WTC11 (cell line): ENCODE measurements at regions not wholly inside any gene's neighbourhood (a gene's known extent, or its start where the extent isn't known, plus 50 kb on each side); places are given as distances from the start of the nearest gene placed in this dataset.

Experiments used
- ATAC-seq: fragments of 200-7000 bp; cut with Tn5 transposase; 2 replicates; pipeline ENCODE4 v1.10.0; 2021; ENCODE audit warnings: mild to moderate bottlenecking, moderate library complexity
- CTCF ChIA-PET: fragments of 300-600 bp; sonication (Branson Sonifier 250); formaldehyde crosslinking; loops from one replicate; lab custom pipeline; 2021; ENCODE audit warnings: antibody characterized with exemption; lab: Charles Lee
- POLR2A ChIA-PET: fragments of 350-600 bp; sonication (Branson Sonifier 250); formaldehyde crosslinking; loops from one replicate; lab custom pipeline; 2021; ENCODE audit warnings: antibody characterized with exemption; lab: Charles Lee
- DNase-seq: peaks from one replicate; pipeline ENCODE4 v3.0.0; 2021; ENCODE audit warnings: low spot score
- H3K27ac Mint-ChIP-seq: 2 replicates; pipeline ENCODE4 v1.8.0; 2021; ENCODE audit warnings: mixed read lengths
- H3K27me3 Mint-ChIP-seq: 2 replicates; pipeline ENCODE4 v1.8.0; 2021; ENCODE audit warnings: low read depth, mild to moderate bottlenecking, moderate library complexity, mixed read lengths
- H3K36me3 Mint-ChIP-seq: 2 replicates; pipeline ENCODE4 v1.8.0; 2021; ENCODE audit warnings: mixed read lengths
- H3K4me1 Mint-ChIP-seq: 2 replicates; pipeline ENCODE4 v1.8.0; 2022; ENCODE audit warnings: mixed read lengths
- H3K4me3 Mint-ChIP-seq: 2 replicates; pipeline ENCODE4 v1.8.0; 2021; ENCODE audit warnings: mild to moderate bottlenecking, moderate library complexity, mixed read lengths
- H3K9me3 Mint-ChIP-seq: 2 replicates; pipeline ENCODE4 v1.8.0; 2021; ENCODE audit warnings: mixed read lengths
- CBFB ChIP-seq: sonication (generic); formaldehyde crosslinking; IDR thresholded peaks from 2 replicates; pipeline ENCODE4 v1.8.1; 2022; ENCODE audit warnings: mild to moderate bottlenecking, low read depth, missing genetic modification reagents
- CREB1 ChIP-seq: sonication (generic); formaldehyde crosslinking; IDR thresholded peaks from 2 replicates; pipeline ENCODE4 v1.8.0; 2023; ENCODE audit warnings: mild to moderate bottlenecking, missing genetic modification reagents
- EMX1 ChIP-seq: fragments of 250-450 bp; sonication (Bioruptor Pico); IDR thresholded peaks from 2 replicates; pipeline ENCODE4 v1.8.0; 2021; ENCODE audit warnings: mild to moderate bottlenecking
- GRHL2 ChIP-seq: fragments of 250-450 bp; sonication (Bioruptor Pico); IDR thresholded peaks from 2 replicates; pipeline ENCODE4 v1.8.0; 2022; ENCODE audit warnings: mild to moderate bottlenecking, moderate library complexity; ENCODE audit not compliant: insufficient replicate concordance, severe bottlenecking
- GTF2I ChIP-seq: fragments of 250-450 bp; sonication (Bioruptor Pico); conservative IDR thresholded peaks from 2 replicates; pipeline ENCODE4 v1.4.0; 2021; ENCODE audit warnings: mild to moderate bottlenecking
- MXD4 ChIP-seq: fragments of 250-450 bp; sonication (Bioruptor Pico); IDR thresholded peaks from 2 replicates; pipeline ENCODE4 v1.8.0; 2021; ENCODE audit warnings: mild to moderate bottlenecking, moderate library complexity, borderline replicate concordance
- MYBL2 ChIP-seq: sonication (generic); formaldehyde crosslinking; IDR thresholded peaks from 2 replicates; pipeline ENCODE4 v1.8.1; 2023; ENCODE audit warnings: mild to moderate bottlenecking, moderate library complexity, missing genetic modification reagents
- NFYB ChIP-seq: sonication (generic); formaldehyde crosslinking; conservative IDR thresholded peaks from 2 replicates; pipeline ENCODE4 v1.8.0; 2022; ENCODE audit warnings: low read depth, missing genetic modification reagents
- NR3C1 ChIP-seq: sonication (generic); formaldehyde crosslinking; conservative IDR thresholded peaks from 2 replicates; pipeline ENCODE4 v1.8.1; 2023; ENCODE audit warnings: low read depth, mild to moderate bottlenecking, missing genetic modification reagents
- RELA ChIP-seq: sonication (generic); formaldehyde crosslinking; IDR thresholded peaks from 2 replicates; pipeline ENCODE4 v1.8.1; 2022; ENCODE audit warnings: missing genetic modification reagents, mild to moderate bottlenecking, borderline replicate concordance
- ZBTB21 ChIP-seq: sonication (generic); formaldehyde crosslinking; IDR thresholded peaks from 2 replicates; pipeline ENCODE4 v1.8.1; 2023; ENCODE audit warnings: mild to moderate bottlenecking, missing genetic modification reagents, borderline replicate concordance
- ZNF138 ChIP-seq: sonication (generic); formaldehyde crosslinking; conservative IDR thresholded peaks from 2 replicates; pipeline ENCODE4 v1.8.1; 2022; ENCODE audit warnings: mild to moderate bottlenecking, moderate library complexity, missing genetic modification reagents
- ZNF232 ChIP-seq: sonication (generic); formaldehyde crosslinking; IDR thresholded peaks from 2 replicates; pipeline ENCODE4 v1.8.0; 2022; ENCODE audit warnings: mild to moderate bottlenecking, missing genetic modification reagents
- ZNF416 ChIP-seq: fragments of 250-450 bp; sonication (Bioruptor Pico); IDR thresholded peaks from 2 replicates; pipeline ENCODE4 v1.9.0; 2021; ENCODE audit warnings: mild to moderate bottlenecking, inconsistent platforms
- ZNF423 ChIP-seq: fragments of 250-450 bp; sonication (Bioruptor Pico); IDR thresholded peaks from 2 replicates; pipeline ENCODE4 v2.1.2; 2022; ENCODE audit warnings: mild to moderate bottlenecking, moderate library complexity
- TF ChIP-seq, protein P1 (sequence below): sonication (generic); formaldehyde crosslinking; conservative IDR thresholded peaks from 2 replicates; pipeline ENCODE4 v1.8.1; 2023; ENCODE audit warnings: mild to moderate bottlenecking, low read depth, missing genetic modification reagents, moderate library complexity
- TF ChIP-seq, protein P2 (sequence below): sonication (generic); formaldehyde crosslinking; conservative IDR thresholded peaks from 2 replicates; pipeline ENCODE4 v1.8.1; 2022; ENCODE audit warnings: mild to moderate bottlenecking, missing genetic modification reagents
- TF ChIP-seq, protein P3 (sequence below): fragments of 250-450 bp; sonication (Bioruptor Pico); IDR thresholded peaks from 2 replicates; pipeline ENCODE4 v2.1.2; 2022; ENCODE audit warnings: mild to moderate bottlenecking, moderate library complexity
- TF ChIP-seq, protein P4 (sequence below): fragments of 250-450 bp; sonication (Bioruptor Pico); IDR thresholded peaks from 2 replicates; pipeline ENCODE4 v1.9.0; 2021; ENCODE audit warnings: mild to moderate bottlenecking, borderline replicate concordance
- TF ChIP-seq, protein P5 (sequence below): sonication (generic); formaldehyde crosslinking; IDR thresholded peaks from 2 replicates; pipeline ENCODE4 v1.8.0; 2022; ENCODE audit warnings: mild to moderate bottlenecking, missing genetic modification reagents
- TF ChIP-seq, protein P6 (sequence below): sonication (generic); formaldehyde crosslinking; IDR thresholded peaks from 2 replicates; pipeline ENCODE4 v1.8.0; 2022; ENCODE audit warnings: mild to moderate bottlenecking, missing genetic modification reagents
- TF ChIP-seq, protein P7 (sequence below): sonication (generic); formaldehyde crosslinking; IDR thresholded peaks from 2 replicates; pipeline ENCODE4 v1.8.1; 2022; ENCODE audit warnings: mild to moderate bottlenecking, missing genetic modification reagents, moderate library complexity, borderline replicate concordance

DNA sequence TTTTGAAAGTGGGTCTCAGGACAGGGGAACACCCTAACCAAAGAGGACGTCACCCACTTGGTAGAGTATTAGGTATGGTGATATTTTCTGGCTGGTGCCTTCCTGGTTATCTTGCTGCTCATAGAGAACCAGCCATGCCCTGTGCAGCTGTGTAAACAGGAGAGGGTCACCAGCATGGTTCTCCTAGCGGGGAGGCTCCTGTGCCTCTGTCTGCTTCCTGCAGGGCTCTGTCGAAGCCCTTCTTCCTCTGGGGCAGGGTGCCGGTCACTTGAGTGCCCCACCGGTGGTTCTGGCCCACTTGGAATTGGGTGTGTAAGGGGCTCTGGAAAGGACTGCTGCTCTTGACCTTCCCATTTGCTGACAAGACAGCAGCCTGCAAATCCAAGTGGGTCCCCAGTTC lies 80.5 kb upstream of the KCNK12 start:
- no peak for TF ChIP-seq MXD4
- TF ChIP-seq ZNF416 (CRISPR knock-in tag): no peak
- TF ChIP-seq, protein P1, sequence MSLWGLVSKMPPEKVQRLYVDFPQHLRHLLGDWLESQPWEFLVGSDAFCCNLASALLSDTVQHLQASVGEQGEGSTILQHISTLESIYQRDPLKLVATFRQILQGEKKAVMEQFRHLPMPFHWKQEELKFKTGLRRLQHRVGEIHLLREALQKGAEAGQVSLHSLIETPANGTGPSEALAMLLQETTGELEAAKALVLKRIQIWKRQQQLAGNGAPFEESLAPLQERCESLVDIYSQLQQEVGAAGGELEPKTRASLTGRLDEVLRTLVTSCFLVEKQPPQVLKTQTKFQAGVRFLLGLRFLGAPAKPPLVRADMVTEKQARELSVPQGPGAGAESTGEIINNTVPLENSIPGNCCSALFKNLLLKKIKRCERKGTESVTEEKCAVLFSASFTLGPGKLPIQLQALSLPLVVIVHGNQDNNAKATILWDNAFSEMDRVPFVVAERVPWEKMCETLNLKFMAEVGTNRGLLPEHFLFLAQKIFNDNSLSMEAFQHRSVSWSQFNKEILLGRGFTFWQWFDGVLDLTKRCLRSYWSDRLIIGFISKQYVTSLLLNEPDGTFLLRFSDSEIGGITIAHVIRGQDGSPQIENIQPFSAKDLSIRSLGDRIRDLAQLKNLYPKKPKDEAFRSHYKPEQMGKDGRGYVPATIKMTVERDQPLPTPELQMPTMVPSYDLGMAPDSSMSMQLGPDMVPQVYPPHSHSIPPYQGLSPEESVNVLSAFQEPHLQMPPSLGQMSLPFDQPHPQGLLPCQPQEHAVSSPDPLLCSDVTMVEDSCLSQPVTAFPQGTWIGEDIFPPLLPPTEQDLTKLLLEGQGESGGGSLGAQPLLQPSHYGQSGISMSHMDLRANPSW (CRISPR knock-in tag): no peak
- TF ChIP-seq, protein P2, sequence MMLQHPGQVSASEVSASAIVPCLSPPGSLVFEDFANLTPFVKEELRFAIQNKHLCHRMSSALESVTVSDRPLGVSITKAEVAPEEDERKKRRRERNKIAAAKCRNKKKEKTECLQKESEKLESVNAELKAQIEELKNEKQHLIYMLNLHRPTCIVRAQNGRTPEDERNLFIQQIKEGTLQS (CRISPR knock-in tag): no peak
- no peak for TF ChIP-seq ZNF423
- TF ChIP-seq, protein P3, sequence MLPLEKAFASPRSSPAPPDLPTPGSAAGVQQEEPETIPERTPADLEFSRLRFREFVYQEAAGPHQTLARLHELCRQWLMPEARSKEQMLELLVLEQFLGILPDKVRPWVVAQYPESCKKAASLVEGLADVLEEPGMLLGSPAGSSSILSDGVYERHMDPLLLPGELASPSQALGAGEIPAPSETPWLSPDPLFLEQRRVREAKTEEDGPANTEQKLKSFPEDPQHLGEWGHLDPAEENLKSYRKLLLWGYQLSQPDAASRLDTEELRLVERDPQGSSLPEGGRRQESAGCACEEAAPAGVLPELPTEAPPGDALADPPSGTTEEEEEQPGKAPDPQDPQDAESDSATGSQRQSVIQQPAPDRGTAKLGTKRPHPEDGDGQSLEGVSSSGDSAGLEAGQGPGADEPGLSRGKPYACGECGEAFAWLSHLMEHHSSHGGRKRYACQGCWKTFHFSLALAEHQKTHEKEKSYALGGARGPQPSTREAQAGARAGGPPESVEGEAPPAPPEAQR (CRISPR knock-in tag): no peak
- TF ChIP-seq, protein P4, sequence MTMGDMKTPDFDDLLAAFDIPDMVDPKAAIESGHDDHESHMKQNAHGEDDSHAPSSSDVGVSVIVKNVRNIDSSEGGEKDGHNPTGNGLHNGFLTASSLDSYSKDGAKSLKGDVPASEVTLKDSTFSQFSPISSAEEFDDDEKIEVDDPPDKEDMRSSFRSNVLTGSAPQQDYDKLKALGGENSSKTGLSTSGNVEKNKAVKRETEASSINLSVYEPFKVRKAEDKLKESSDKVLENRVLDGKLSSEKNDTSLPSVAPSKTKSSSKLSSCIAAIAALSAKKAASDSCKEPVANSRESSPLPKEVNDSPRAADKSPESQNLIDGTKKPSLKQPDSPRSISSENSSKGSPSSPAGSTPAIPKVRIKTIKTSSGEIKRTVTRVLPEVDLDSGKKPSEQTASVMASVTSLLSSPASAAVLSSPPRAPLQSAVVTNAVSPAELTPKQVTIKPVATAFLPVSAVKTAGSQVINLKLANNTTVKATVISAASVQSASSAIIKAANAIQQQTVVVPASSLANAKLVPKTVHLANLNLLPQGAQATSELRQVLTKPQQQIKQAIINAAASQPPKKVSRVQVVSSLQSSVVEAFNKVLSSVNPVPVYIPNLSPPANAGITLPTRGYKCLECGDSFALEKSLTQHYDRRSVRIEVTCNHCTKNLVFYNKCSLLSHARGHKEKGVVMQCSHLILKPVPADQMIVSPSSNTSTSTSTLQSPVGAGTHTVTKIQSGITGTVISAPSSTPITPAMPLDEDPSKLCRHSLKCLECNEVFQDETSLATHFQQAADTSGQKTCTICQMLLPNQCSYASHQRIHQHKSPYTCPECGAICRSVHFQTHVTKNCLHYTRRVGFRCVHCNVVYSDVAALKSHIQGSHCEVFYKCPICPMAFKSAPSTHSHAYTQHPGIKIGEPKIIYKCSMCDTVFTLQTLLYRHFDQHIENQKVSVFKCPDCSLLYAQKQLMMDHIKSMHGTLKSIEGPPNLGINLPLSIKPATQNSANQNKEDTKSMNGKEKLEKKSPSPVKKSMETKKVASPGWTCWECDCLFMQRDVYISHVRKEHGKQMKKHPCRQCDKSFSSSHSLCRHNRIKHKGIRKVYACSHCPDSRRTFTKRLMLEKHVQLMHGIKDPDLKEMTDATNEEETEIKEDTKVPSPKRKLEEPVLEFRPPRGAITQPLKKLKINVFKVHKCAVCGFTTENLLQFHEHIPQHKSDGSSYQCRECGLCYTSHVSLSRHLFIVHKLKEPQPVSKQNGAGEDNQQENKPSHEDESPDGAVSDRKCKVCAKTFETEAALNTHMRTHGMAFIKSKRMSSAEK (CRISPR knock-in tag): no peak
- no peak for TF ChIP-seq EMX1
- no peak for TF ChIP-seq ZNF232 (CRISPR knock-in tag)
- no peak for TF ChIP-seq GRHL2
- TF ChIP-seq, protein P5, sequence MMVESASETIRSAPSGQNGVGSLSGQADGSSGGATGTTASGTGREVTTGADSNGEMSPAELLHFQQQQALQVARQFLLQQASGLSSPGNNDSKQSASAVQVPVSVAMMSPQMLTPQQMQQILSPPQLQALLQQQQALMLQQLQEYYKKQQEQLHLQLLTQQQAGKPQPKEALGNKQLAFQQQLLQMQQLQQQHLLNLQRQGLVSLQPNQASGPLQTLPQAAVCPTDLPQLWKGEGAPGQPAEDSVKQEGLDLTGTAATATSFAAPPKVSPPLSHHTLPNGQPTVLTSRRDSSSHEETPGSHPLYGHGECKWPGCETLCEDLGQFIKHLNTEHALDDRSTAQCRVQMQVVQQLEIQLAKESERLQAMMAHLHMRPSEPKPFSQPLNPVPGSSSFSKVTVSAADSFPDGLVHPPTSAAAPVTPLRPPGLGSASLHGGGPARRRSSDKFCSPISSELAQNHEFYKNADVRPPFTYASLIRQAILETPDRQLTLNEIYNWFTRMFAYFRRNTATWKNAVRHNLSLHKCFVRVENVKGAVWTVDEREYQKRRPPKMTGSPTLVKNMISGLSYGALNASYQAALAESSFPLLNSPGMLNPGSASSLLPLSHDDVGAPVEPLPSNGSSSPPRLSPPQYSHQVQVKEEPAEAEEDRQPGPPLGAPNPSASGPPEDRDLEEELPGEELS (CRISPR knock-in tag): no peak
- no peak for TF ChIP-seq ZBTB21
- ATAC-seq (no peak), DNase-seq (no peak)
- no peak overlapping the region for H3K27ac Mint-ChIP-seq
- H3K9me3 Mint-ChIP-seq: peaks cover 23% of the 10 kb centered on the region
- POLR2A ChIA-PET: no interaction called here
- H3K4me1 Mint-ChIP-seq: peaks cover 36% of the 10 kb centered on the region
- no peaks in the 10 kb centered on the region; the same call in 1 of the 2 replicates for H3K27me3 Mint-ChIP-seq
- H3K36me3 Mint-ChIP-seq: peaks cover 4% of the 10 kb centered on the region; the same call in 1 of the 2 replicates
- H3K4me3 Mint-ChIP-seq: no peak overlapping the region
- CTCF ChIA-PET: no interaction called here

DNA sequence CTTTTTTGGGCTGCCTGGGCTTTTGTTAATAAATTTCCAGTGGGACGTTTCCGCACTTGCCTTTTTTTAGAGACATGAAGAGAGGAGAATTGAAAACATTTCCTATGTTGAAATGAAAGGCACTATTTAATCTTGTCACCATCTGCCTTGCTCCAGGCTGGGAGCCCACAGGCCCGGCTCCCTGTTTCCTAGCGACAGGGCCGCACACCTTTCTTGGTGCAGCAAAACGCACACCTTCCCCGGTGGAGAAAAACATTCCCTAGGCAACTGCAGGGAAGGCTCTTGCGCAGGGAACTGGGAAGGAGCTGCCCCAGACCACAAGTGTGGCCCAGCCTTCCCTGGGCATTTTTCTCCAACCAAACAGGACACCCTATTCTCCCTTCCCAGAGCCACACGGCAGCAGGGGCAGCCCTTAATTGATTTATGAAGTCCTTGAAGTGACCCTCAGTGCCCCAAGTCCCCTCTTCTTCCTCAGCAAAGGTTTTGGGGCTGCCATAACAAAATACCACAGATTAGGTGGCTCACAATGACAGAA lies 79.3 kb upstream of the KCNK12 start:
- H3K27me3 Mint-ChIP-seq: no peaks in the 10 kb centered on the region; the same call in 1 of the 2 replicates
- peaks cover 23% of the 10 kb centered on the region for H3K9me3 Mint-ChIP-seq
- no peak overlapping the region for H3K4me3 Mint-ChIP-seq
- H3K36me3 Mint-ChIP-seq: peaks cover 4% of the 10 kb centered on the region; the same call in 1 of the 2 replicates
- H3K4me1 Mint-ChIP-seq: peaks cover 25% of the 10 kb centered on the region
- no peak for ATAC-seq
- ChIA-PET POLR2A (no interaction called here), CTCF (no interaction called here)
- no peak overlapping the region for H3K27ac Mint-ChIP-seq
- DNase-seq: no peak
- no peak for TF ChIP-seq CREB1 (CRISPR knock-in tag)
- TF ChIP-seq RELA: no peak
- no peak for TF ChIP-seq NFYB (CRISPR knock-in tag)
- no peak for TF ChIP-seq ZNF138
- TF ChIP-seq NR3C1 (CRISPR knock-in tag): no peak
- no peak for TF ChIP-seq MYBL2 (CRISPR knock-in tag)
- TF ChIP-seq, protein P6, sequence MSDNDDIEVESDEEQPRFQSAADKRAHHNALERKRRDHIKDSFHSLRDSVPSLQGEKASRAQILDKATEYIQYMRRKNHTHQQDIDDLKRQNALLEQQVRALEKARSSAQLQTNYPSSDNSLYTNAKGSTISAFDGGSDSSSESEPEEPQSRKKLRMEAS (CRISPR knock-in tag): no peak
- TF ChIP-seq, protein P7, sequence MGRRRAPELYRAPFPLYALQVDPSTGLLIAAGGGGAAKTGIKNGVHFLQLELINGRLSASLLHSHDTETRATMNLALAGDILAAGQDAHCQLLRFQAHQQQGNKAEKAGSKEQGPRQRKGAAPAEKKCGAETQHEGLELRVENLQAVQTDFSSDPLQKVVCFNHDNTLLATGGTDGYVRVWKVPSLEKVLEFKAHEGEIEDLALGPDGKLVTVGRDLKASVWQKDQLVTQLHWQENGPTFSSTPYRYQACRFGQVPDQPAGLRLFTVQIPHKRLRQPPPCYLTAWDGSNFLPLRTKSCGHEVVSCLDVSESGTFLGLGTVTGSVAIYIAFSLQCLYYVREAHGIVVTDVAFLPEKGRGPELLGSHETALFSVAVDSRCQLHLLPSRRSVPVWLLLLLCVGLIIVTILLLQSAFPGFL (CRISPR knock-in tag): no peak
- no peak for TF ChIP-seq CBFB
- no peak for TF ChIP-seq GTF2I
